Activated T-helper 1 cell treated with anti-CD3 and anti-CD28 coated beads, Interleukin-2, amount 50 U/mL, for 16 hours (primary cell): ENCODE measurements at regions not wholly inside any gene's neighbourhood (a gene's known extent, or its start where the extent isn't known, plus 50 kb on each side); places are given as distances from the start of the nearest gene placed in this dataset.
"Not testable (repeated sequence)": the region's sequence is repeated elsewhere in the genome, so short reads cannot be mapped to it uniquely, and the experiment has no call there.

ENCODE experiments used
- DNase-seq, 2 donors: peaks; one replicate each; pipeline ENCODE4 v3.0.0-alpha.2; 2020; ENCODE audit warnings: low read depth in 1 of 2, low spot score in 1 of 2

DNA sequence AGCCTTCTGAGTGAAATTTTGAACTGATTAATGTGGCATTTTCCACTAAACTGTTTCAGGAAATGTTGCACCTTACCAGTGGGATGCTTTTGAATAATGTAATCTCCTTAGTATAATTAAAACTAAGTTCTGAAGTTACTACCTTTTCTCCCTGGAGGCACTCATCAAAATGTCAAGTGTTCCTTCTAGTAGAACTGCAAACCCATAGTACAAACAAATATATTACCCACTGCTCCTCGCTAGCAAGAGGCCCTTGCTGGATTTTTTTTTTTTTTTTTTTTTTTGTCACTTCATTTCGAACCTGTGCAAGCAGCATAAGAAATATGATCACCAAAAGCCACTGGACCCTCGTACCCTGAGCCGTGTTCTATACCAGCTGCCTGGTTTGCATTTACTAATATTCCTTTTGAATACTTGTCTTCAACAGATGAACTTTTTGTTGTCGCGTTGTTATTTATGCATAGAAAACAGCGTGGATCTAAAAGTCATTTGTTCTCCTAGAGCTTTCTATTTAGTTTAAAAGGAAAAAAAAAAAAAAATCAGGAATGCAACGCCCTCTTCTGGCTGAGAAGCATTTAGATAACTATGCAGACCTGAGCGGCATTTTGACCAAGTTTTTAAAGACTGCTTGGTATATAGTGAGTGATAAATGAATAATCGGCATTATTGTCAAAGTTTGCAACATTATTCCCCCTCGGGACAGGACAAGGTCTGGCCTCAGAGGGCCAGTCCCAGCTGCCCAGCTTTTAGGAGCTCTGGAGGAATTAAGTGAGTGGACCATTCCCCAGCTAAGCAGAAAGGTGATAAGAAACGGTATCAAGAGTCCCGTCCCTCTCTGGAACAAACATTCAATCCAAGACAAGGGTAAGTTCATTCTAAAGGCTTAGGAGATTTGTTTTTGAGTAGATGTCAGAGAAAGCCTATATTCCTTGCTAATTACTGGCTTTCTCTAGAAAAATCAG is 162.5 kb upstream of the KIF2A start:
- DNase-seq, result no peak

- no peak for DNase-seq
Measured at GRCh38 chr5:62144401-62145022, 161.5 kb upstream of the KIF2A start.

- no peak for DNase-seq
Measured at GRCh38 chr5:62149879-62150278, 156.1 kb upstream of the KIF2A start.

- no peak for DNase-seq
Measured at GRCh38 chr5:62152394-62153087, 153.5 kb upstream of the KIF2A start.

DNA sequence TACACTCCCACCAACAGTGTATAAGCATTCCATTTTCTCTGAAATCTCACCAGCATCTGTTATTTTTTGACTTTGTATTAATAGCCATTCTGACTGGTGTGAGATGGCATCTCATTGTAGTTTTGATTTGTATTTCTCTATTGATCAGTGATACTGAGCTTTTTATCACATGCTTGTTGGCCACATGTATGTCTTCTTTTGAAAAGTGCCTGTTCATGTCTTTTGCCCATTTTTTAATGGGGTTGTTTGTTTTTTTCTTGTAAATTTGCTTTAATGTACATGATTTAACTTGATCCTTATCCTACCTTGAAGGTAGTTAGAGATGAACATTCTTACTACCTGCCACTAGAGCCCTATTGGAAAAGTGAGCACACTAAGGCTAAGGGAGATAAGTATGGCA is 151.2 kb upstream of the KIF2A start:
- no peak for DNase-seq

GRCh38 chr5:62155988-62156387 is 150.0 kb upstream of the KIF2A start:
- no peak for DNase-seq

DNA sequence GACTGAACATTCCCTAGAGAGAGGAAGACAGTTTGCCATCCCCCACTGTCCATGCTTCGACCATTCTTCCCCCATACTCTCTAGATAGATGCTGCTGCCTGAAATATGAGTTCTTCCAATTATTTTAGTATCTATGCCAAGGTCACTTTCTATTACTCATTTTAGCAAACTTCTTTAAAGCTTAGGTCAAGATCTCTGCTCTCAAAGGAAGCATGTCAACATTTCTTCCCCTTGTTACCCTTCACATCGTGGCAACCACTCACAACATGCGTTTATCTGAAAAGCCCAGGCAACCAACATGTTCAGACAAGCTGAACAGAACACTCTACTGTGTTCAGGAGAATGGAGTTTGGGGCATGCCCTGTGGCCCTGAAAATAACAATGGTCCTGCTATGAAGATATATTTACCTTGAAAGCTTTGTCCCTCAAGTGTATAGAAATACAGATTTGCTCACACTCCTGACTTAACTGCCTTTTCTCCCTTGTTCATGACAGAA is 138.4 kb upstream of the KIF2A start:
- no peak for DNase-seq

- DNase-seq, result no peak
Measured at GRCh38 chr5:62168506-62169281, 137.3 kb upstream of the KIF2A start.

DNA sequence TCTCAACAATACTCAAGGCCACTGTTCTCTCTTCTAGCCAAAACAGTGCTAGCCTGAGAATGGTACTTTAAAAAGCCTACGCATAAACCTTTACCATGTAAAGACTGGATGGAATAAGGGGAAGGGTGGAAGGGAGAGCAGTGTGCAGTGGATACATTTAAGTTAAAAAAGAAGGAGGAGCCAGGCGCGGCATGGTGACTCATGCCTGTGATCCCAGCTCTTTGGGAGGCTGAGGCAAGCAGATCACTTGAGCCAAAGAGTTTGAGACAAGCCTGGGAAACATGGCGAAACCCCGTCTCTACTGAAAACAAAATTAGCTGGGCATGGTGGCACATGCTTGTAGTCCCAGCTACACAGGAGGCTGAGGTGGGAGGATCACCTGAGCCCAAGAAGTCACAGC is 127.7 kb upstream of the KIF2A start:
- no peak for DNase-seq

GRCh38 chr5:62182802-62183201 is 123.2 kb upstream of the KIF2A start:
- DNase-seq, result no peak

DNA sequence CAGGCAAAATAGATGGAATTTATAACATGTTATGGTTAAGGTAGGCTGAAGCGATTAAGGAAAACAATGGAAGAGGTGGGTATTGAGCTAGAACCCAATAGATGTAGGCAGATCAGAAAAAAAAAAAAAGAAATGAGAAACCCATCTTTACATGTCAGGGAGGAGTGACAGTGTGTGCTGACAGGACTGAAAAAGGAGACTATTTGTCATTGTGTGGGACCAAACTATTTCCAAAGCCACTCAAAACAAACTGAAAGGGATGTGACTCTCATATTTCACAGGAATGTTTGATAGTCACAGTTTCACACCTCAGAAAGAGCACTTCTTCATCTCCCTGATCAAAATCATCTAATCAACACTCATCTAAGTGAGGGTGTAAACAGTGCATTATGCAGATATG is 122.3 kb upstream of the KIF2A start:
- no peak for DNase-seq

- no peak for DNase-seq
Measured at GRCh38 chr5:62184444-62184843, 121.6 kb upstream of the KIF2A start.

DNA sequence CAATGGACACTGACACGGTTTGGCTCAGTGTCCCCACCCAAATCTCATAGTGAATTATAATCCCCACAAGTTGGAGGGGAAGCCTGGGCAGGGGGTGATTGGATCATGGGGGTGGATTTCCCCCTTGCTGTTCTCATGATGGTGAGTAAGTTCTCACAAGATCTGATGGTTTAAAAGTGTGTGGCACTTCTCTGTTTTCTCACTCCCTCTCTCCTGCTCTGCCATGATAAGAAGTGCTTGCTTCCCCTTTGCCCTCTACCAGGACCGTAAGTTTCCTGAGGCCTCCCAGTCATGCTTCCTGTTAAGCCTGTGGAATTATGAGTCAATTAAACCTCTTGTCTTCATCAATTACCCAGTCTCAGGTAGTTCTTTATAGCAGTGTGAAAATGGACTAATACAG is 115.8 kb upstream of the KIF2A start:
- no peak for DNase-seq

DNA sequence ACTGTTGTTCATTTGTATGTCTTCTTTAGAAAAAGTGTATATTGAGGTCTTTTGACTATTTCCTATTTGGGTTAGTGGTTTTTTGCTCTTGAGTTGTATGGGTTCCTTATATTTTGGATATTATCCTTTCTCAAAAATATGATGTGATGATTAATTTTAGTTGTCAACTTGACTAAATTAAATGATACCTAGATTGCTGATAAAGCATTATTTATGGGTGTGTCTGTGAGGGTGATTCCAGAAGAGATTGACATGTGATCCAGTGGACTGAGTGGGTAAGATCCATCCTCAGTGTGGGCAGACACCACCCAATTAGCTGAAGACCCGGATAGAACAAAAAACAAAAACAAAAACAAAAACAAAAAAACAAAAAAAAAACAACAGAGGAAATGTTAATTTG is 115.1 kb upstream of the KIF2A start:
- no peak for DNase-seq

- no peak for DNase-seq
Measured at GRCh38 chr5:62192958-62193357, 113.0 kb upstream of the KIF2A start.

DNA sequence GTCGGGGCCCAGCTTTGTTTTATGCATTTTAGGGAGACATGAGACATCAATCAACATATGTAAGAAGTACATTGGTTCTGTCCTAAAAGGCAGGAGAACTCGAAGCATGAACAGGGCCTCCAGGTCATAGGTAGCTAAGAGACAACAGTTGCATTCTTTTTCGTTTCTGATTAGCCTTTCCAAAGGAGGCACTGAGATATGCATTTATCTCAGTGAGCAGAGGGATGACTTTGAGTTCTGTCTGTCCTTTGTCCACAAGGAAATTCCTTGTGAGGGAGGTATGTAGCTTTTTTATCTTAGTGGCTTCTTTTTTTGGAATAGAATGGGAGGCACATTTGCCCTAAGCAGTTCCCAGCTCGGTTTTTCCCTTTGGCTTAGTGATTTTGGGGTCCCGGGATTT is 109.5 kb upstream of the KIF2A start:
- DNase-seq, result not testable (repeated sequence)

- DNase-seq, result no peak
Measured at GRCh38 chr5:62197697-62198096, 108.3 kb upstream of the KIF2A start.

- DNase-seq, result no peak
Measured at GRCh38 chr5:62198421-62198820, 107.6 kb upstream of the KIF2A start.

GRCh38 chr5:62199792-62200716 is 106.0 kb upstream of the KIF2A start:
- no peak for DNase-seq
